SU-DHL-6 (cell line): ENCODE measurements at regions not wholly inside any gene's neighbourhood (a gene's known extent, or its start where the extent isn't known, plus 50 kb on each side); places are given as distances from the start of the nearest gene placed in this dataset.

Experiments used
- CTCF ChIP-seq: fragments of 200-600 bp; sonication (generic); IDR thresholded peaks from one replicate; pipeline ENCODE4 v1.5.1; 2017; ENCODE audit warnings: antibody characterized with exemption, mild to moderate bottlenecking, low read length, moderate library complexity; ENCODE audit not compliant: insufficient read depth, poor library complexity, severe bottlenecking
- EZH2phosphoT487 ChIP-seq: fragments of 200-600 bp; sonication (generic), shearing (Covaris generic); conservative IDR thresholded peaks from 2 replicates; pipeline ENCODE4 v1.6.1; 2018; ENCODE audit warnings: mild to moderate bottlenecking, antibody characterized with exemption, low read length, moderate library complexity, mixed read lengths

GRCh38 chr9:28651050-28651722 is 1077.9 kb upstream of the C9orf72 start:
- TF ChIP-seq CTCF (no peak), EZH2phosphoT487 (no peak)
